ENCODE measurements at regions not wholly inside any gene's neighbourhood (a gene's known extent, or its start where the extent isn't known, plus 50 kb on each side); places are given as distances from the start of the nearest gene placed in this dataset.

DNA sequence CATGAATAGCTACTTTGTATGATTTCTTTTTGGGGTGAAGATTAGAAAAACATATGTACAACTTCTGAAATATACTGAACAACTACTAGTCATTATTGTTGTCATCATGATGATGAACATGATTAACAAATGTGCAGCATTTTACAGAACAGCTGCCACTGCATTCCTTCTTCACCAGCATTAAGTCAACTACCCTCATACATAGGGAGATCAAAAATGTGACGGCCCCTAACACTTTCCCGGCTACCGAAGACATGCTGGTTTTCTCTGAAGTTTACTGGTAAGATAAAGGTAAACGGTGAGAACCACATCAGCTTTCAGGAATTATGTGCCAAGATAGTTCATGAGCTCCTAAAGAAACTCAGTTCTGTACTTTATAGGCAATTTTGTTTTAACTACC lies 121.0 kb upstream of the LRATD1 start:
- no peak for DNase-seq

GRCh38 chr2:14513903-14514302 lies 118.6 kb upstream of the LRATD1 start:
- no peak for DNase-seq

- DNase-seq = no peak
These were observed 115.7 kb upstream of the LRATD1 start for GRCh38 chr2:14516844-14517243.

DNA sequence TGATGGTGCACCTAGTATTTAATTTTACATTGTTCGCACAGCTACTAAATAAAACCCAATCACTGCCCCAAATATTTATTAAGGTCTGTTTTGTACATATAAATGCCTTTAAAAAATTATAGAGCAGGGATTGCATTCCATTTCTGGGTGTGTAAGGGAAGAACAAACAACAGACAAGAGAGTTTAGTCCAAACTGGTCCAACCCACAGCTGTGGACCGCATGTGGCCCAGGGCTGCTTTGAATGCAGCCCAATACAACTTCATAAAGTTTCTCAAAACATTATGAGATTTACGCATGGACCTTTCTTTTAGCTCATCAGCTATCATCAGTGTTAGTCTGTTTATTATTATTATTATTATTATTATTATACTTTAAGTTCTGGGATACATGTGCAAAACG lies 114.8 kb upstream of the LRATD1 start:
- no peak for DNase-seq

GRCh38 chr2:14520385-14520945 lies 112.1 kb upstream of the LRATD1 start:
- DNase-seq = no peak

- DNase-seq = no peak
These were observed 108.3 kb upstream of the LRATD1 start for GRCh38 chr2:14524041-14524802.

GRCh38 chr2:14524803-14525080 lies 107.8 kb upstream of the LRATD1 start:
- DNase-seq = no peak

DNA sequence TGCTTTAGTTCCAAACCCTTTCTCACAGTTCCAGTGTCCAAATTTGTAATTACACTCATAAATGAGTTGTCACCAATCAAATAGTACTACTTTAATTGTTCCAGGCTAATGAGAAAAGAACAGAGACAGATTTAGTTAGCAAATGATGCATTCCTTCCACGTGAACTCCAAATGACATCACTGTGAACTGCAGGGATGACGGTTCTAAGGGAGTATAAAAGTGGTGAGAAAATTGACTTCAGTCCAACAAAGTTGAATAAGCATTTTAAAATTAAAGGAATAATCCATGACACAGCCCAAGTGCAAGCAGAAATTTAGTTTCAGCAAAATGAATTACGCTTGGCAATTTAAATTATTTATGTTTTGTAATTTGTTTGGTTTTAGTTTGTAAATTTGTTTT lies 102.0 kb upstream of the LRATD1 start:
- DNase-seq = no peak

GRCh38 chr2:14533131-14533757 lies 99.3 kb upstream of the LRATD1 start:
- no peak for DNase-seq

DNA sequence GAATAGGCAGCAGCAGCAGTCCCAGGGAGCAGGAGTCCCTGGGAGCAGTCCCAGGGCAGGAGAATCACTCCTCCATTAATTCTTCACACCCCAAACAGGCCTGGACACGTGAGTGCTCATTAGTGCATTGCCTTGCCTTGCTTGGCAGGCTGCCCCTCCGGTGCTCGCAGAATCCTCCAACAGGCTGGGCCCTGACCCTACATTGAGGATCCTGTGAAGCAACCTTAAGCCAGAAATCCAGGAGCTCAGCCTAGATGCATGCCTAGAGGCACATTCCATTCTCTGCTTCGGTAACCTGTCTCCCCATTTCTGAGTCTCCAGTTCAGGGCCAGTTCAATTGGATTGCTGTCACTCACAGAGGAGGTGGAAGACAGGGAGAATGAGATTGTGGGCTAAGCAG lies 97.4 kb upstream of the LRATD1 start:
- no peak for DNase-seq

- DNase-seq = no peak
These were observed 95.5 kb upstream of the LRATD1 start for GRCh38 chr2:14536976-14537375.

- DNase-seq = no peak
These were observed 92.5 kb upstream of the LRATD1 start for GRCh38 chr2:14540015-14540414.

DNA sequence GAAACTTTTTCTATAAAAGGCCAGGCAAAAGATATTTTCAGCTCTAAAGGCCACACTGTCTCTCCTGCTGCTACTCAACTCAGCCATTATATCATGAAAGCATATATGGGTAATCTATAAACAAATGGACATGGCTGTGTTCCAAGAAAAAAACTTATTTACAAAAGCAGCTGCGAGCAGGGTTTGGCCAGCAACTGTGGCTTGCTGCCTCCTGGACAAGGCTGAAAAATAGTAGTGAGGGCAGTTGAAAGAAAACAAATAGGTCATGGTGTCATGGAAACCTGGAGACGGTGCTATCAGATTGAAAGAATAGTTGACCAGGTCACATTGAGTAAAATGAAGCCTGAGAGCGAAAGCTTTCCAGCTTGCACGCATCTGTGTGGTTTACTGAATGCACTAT lies 89.2 kb upstream of the LRATD1 start:
- DNase-seq = no peak

GRCh38 chr2:14544247-14544646 lies 88.3 kb upstream of the LRATD1 start:
- DNase-seq = no peak

GRCh38 chr2:14547830-14548229 lies 84.7 kb upstream of the LRATD1 start:
- no peak for DNase-seq

DNA sequence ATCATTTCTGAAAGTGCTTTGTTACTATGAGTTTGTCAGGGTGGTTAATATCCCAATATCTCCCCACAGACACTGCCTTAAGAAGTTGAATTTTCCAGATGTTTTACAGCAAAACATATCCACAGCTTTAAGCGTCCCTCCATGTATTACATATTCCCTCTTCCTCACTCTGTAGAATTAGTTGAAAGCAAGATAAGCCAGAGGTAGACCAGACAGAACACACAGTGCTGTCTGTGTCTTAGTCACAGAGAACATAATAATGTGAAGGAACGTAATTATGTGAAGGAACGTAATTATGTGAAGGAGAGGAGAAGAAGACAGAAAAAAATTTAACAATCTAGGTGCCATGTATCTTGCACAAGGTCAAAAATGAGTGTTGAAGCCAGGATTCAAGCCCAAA lies 81.9 kb upstream of the LRATD1 start:
- no peak for DNase-seq

- no peak for DNase-seq
These were observed 81.4 kb upstream of the LRATD1 start for GRCh38 chr2:14551069-14551468.

- no peak for DNase-seq
These were observed 80.2 kb upstream of the LRATD1 start for GRCh38 chr2:14552286-14552685.

- DNase-seq = no peak
These were observed 79.7 kb upstream of the LRATD1 start for GRCh38 chr2:14552818-14553217.

- DNase-seq = no peak
These were observed 77.5 kb upstream of the LRATD1 start for GRCh38 chr2:14554849-14555545.

DNA sequence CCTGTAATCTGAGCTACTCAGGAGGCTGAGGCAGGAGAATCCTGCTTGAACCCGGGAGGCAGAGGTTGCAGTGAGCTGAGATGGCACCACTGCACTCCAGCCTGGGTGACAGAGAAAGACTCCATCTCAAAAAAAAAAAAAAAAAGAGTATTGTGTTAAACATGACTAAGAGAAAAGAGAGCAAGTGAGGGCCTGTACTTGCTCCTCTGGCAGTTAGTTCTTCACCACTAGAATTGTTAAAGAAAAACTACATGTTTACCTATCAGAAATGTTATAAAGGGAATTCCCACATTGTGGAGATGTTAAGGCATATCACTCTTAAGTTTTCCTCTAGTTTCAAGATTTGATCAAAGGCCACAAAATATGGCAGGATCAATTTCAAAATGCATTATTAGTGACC lies 75.4 kb upstream of the LRATD1 start:
- no peak for DNase-seq

DNA sequence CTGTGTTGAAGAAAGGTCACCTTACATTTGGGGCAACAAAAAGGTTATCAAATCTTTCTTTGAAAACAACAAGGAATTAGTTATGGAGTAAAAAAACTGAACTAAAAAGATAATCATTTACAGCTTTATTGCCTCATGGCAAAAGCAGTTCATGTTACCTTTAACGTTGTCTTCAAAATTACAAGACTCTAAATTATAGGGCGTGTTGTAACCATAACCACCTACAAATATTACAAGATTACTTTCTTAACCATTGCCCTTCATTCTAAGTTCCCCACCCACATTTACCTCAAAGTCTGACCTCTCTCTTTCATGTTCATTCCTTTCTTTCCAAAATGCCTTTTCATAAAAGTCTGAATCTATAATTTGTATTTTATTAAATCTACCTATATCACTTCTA lies 74.6 kb upstream of the LRATD1 start:
- DNase-seq = no peak

DNA sequence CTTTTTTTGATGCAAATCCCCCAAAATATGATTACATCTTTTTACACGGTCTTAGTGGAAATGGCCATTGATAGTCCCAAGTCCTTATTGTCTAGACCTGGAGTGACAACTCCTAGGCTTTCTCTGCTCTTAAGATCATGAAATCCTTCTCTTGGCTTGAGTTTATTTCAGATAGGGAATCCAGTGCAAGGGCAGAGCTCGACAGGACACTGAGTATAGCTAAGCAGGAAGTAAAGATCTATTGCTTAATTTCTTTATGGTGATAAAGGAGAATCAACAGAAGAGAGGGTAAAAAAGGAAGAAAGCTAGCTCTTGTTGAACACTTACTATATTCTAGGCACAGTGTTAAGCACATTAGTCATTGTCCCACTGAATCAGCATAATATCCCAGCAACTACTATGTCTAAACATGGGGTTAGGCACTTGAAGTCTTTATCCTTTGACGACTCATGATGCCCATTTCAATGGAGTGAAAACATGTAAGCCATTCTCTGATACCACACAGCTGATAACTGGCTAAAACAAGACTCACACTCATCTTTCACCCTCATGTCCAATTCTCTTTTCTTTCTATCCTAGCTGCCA lies 74.1 kb upstream of the LRATD1 start:
- DNase-seq = no peak

GRCh38 chr2:14560716-14561115 lies 71.8 kb upstream of the LRATD1 start:
- no peak for DNase-seq
